Spinal cord (tissue), 9 donors: ENCODE measurements at regions not wholly inside any gene's neighbourhood (a gene's known extent, or its start where the extent isn't known, plus 50 kb on each side); places are given as distances from the start of the nearest gene placed in this dataset.
"Not testable (repeated sequence)": the region's sequence is repeated elsewhere in the genome, so short reads cannot be mapped to it uniquely, and the experiment has no call there.

ENCODE experiments used
- DNase-seq, 6 donors: peaks; one replicate each; pipeline versions ENCODE4 v3.0.0 to v3.0.0-alpha.2; 2013 to 2015; ENCODE audit warnings: low spot score in 6 of 6, low read depth in 4 of 6
- H3K27ac ChIP-seq: one replicate; pipeline ENCODE4 v1.5.1; 2013; ENCODE audit warnings: low read depth, low read length, control low read depth
- H3K27me3 ChIP-seq: one replicate; pipeline ENCODE4 v1.6.1; 2013; ENCODE audit warnings: low read length; ENCODE audit not compliant: control insufficient read depth, insufficient read depth
- H3K36me3 ChIP-seq: one replicate; pipeline ENCODE4 v1.6.1; 2013; ENCODE audit warnings: low read length; ENCODE audit not compliant: control insufficient read depth, insufficient read depth
- H3K4me1 ChIP-seq: one replicate; pipeline ENCODE4 v1.6.1; 2013; ENCODE audit warnings: low read length; ENCODE audit not compliant: control insufficient read depth, insufficient read depth
- H3K4me3 ChIP-seq: one replicate; pipeline ENCODE4 v1.5.1; 2013; ENCODE audit warnings: low read depth, low read length, control low read depth
- H3K9me3 ChIP-seq: one replicate; pipeline ENCODE4 v1.6.1; 2013; ENCODE audit warnings: low read length; ENCODE audit not compliant: control insufficient read depth, insufficient read depth
- WGBS: methylation state at CpG from one replicate; pipeline ENCODE4 v1.1.5; 2013; ENCODE audit warnings: missing lambda C conversion rate; ENCODE audit not compliant: insufficient coverage; 5-methylcytosine and 5-hydroxymethylcytosine counted together
- donor health status: healthy.

- H3K36me3 ChIP-seq, H3K27me3 ChIP-seq, H3K27ac ChIP-seq, DNase-seq, H3K9me3 ChIP-seq, H3K4me3 ChIP-seq, H3K4me1 ChIP-seq: not testable (repeated sequence)
- WGBS: 80% methylated on average over 5 of the region's 5 CpGs
Observed at GRCh38 chr7:106530183-106530582, 130.8 kb downstream of the CCDC71L start.

- not testable (repeated sequence) for H3K27me3 ChIP-seq, DNase-seq, H3K9me3 ChIP-seq, H3K36me3 ChIP-seq, H3K27ac ChIP-seq, H3K4me3 ChIP-seq, H3K4me1 ChIP-seq
- WGBS: no CpG with 5 or more reads among the region's 4 CpGs
Observed at GRCh38 chr7:106526617-106527016, 134.3 kb downstream of the CCDC71L start.

GRCh38 chr7:106524690-106525059, 136.3 kb downstream of the CCDC71L start:
- Histone ChIP-seq H3K4me3 (no peak overlapping the region), H3K27ac (no peak overlapping the region), H3K36me3 (no peaks in the 10 kb centered on the region), H3K27me3 (no peaks in the 10 kb centered on the region), H3K4me1 (no peaks in the 10 kb centered on the region), H3K9me3 (no peaks in the 10 kb centered on the region)
- 100% methylated on average over 1 of the region's 5 CpGs for WGBS
- DNase-seq: no peak

- Histone ChIP-seq H3K9me3 (no peaks in the 10 kb centered on the region), H3K27me3 (no peaks in the 10 kb centered on the region), H3K4me3 (no peak overlapping the region), H3K36me3 (no peaks in the 10 kb centered on the region), H3K27ac (no peak overlapping the region), H3K4me1 (no peaks in the 10 kb centered on the region)
- 76% methylated on average over 8 of the region's 8 CpGs for WGBS
- DNase-seq: no peak
Observed at GRCh38 chr7:106523482-106523881, 137.5 kb downstream of the CCDC71L start.

- H3K4me3 ChIP-seq: no peak overlapping the region
- H3K9me3 ChIP-seq: no peaks in the 10 kb centered on the region
- 100% methylated on average over 2 of the region's 5 CpGs for WGBS
- no peak for DNase-seq
- H3K27ac ChIP-seq: no peak overlapping the region
- no peaks in the 10 kb centered on the region for H3K27me3 ChIP-seq
- no peaks in the 10 kb centered on the region for H3K4me1 ChIP-seq
- no peaks in the 10 kb centered on the region for H3K36me3 ChIP-seq
Observed at GRCh38 chr7:106522696-106523095, 138.3 kb downstream of the CCDC71L start.

GRCh38 chr7:106521541-106521940, 139.4 kb downstream of the CCDC71L start:
- WGBS: 80% methylated on average over 1 of the region's 2 CpGs

GRCh38 chr7:106520962-106521514, 139.9 kb downstream of the CCDC71L start:
- H3K27ac ChIP-seq: no peak overlapping the region
- WGBS: 76% methylated on average over 2 of the region's 4 CpGs
- peak in 1 of 6 donors; percentile 38 for DNase-seq

More at GRCh38 chr7:106521541-106521940, 139.4 kb downstream of the CCDC71L start:
- Histone ChIP-seq H3K9me3 (no peaks in the 10 kb centered on the region), H3K27me3 (no peaks in the 10 kb centered on the region), H3K4me3 (no peak overlapping the region), H3K4me1 (no peaks in the 10 kb centered on the region), H3K27ac (no peak overlapping the region), H3K36me3 (no peaks in the 10 kb centered on the region)
- no peak for DNase-seq

GRCh38 chr7:106518967-106519366, 142.0 kb downstream of the CCDC71L start:
- DNase-seq: peak in 1 of 6 donors; percentile 32
- Histone ChIP-seq H3K27me3 (no peaks in the 10 kb centered on the region), H3K4me3 (no peak overlapping the region), H3K4me1 (no peaks in the 10 kb centered on the region), H3K36me3 (no peaks in the 10 kb centered on the region), H3K27ac (no peak overlapping the region), H3K9me3 (no peaks in the 10 kb centered on the region)
- WGBS: 96% methylated on average over 6 of the region's 6 CpGs

More at GRCh38 chr7:106520962-106521514, 139.9 kb downstream of the CCDC71L start:
- H3K4me1 ChIP-seq: no peaks in the 10 kb centered on the region
- H3K27me3 ChIP-seq: no peaks in the 10 kb centered on the region
- H3K36me3 ChIP-seq: no peaks in the 10 kb centered on the region
- no peak overlapping the region for H3K4me3 ChIP-seq
- H3K9me3 ChIP-seq: no peaks in the 10 kb centered on the region

- Histone ChIP-seq H3K27me3 (no peaks in the 10 kb centered on the region), H3K4me1 (no peaks in the 10 kb centered on the region), H3K36me3 (no peaks in the 10 kb centered on the region), H3K27ac (no peak overlapping the region), H3K9me3 (no peaks in the 10 kb centered on the region), H3K4me3 (no peak overlapping the region)
- no peak for DNase-seq
Observed at GRCh38 chr7:106518239-106518638, 142.7 kb downstream of the CCDC71L start.

- DNase-seq: no peak
- WGBS: 80% methylated on average over 1 of the region's 4 CpGs
- Histone ChIP-seq H3K27ac (no peak overlapping the region), H3K9me3 (no peaks in the 10 kb centered on the region), H3K4me3 (no peak overlapping the region), H3K36me3 (no peaks in the 10 kb centered on the region), H3K27me3 (no peaks in the 10 kb centered on the region), H3K4me1 (no peaks in the 10 kb centered on the region)
Observed at GRCh38 chr7:106517508-106517907, 143.4 kb downstream of the CCDC71L start.
